ENCODE measurements at regions not wholly inside any gene's neighbourhood (a gene's known extent, or its start where the extent isn't known, plus 50 kb on each side); places are given as distances from the start of the nearest gene placed in this dataset.

DNA sequence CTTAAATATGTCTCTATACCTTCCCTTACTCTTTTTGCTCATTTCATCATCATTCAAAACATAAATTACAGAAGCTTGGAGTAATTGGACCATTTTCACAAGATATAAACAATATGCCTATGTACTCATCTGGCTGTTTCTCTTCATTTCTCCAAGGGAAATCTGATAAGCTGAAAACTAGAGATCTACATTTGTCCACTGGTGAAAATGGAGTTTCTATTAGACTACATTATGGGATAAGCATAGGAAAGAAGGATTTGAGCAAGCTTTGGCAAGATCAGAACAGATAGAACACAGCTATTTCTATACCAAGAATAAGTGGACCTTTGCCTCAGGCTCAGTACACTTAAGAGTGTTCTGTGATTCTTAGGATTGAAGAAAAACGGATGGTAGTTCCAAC lies 404.4 kb downstream of the GASK1B start:
- no peaks in the 10 kb centered on the region for H3K4me1 ChIP-seq (ENCODE audit: control insufficient read depth, insufficient read depth, low read length)
- no peak overlapping the region for H3K4me3 ChIP-seq (ENCODE audit: low read length in 2 of 2)
- H3K36me3 ChIP-seq (ENCODE audit: control insufficient read depth in 2 of 2, insufficient read depth in 2 of 2, low read length in 2 of 2) = no peaks in the 10 kb centered on the region
- H3K27me3 ChIP-seq (ENCODE audit: control insufficient read depth in 1 of 2, insufficient read depth in 2 of 2, low read length in 2 of 2) = no peaks in the 10 kb centered on the region
- H3K27ac ChIP-seq (ENCODE audit: low read length) = no peak overlapping the region
- no peaks in the 10 kb centered on the region for H3K9me3 ChIP-seq (ENCODE audit: control insufficient read depth in 2 of 2, low read length in 2 of 2)
- no peak overlapping the region for H3K9ac ChIP-seq (ENCODE audit: low read length in 2 of 2)

DNA sequence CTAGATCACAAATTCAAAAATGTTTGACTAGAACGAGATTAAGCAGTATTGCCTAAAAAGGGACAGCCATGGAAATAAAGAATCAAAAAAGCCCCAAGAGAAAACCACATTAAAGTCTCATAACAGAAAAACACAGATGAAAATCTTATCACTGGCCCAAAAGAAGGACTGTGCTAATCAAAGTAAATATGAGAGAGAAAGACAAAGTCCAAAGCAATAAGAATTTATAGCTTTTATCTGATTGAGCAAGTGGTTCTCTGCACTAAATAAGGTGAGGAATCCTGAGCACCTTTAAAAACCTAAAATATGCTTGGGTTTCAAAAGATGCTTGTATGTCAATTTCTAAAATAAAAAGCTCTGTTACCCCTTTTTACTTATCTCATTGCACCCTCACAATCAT lies 409.3 kb downstream of the GASK1B start:
- no peaks in the 10 kb centered on the region for H3K36me3 ChIP-seq (ENCODE audit: control insufficient read depth in 2 of 2, insufficient read depth in 2 of 2, low read length in 2 of 2)
- H3K9me3 ChIP-seq (ENCODE audit: control insufficient read depth in 2 of 2, low read length in 2 of 2) = no peaks in the 10 kb centered on the region
- H3K9ac ChIP-seq (ENCODE audit: low read length in 2 of 2) = no peak overlapping the region
- no peak overlapping the region for H3K27ac ChIP-seq (ENCODE audit: low read length)
- no peaks in the 10 kb centered on the region for H3K4me1 ChIP-seq (ENCODE audit: control insufficient read depth, insufficient read depth, low read length)
- no peak overlapping the region for H3K4me3 ChIP-seq (ENCODE audit: low read length in 2 of 2)
- no peaks in the 10 kb centered on the region for H3K27me3 ChIP-seq (ENCODE audit: control insufficient read depth in 1 of 2, insufficient read depth in 2 of 2, low read length in 2 of 2)

DNA sequence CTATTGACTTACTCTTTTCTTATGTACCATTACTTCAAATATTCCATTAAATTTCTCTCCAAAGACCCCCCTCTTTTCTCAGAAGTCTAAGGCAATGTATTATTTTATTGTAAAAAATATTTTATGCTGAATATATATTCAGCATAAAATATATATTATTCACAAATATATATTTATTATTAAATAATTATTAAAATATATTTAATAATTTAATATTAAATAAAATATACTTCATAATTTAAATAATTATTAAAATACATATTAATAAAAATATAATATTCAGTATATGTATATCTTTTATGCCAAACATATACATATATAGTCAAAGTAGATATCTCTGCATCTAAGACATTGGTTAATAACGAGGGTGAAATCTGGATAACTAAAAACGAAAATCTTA lies 418.4 kb downstream of the GASK1B start:
- no peaks in the 10 kb centered on the region for H3K9me3 ChIP-seq (ENCODE audit: control insufficient read depth in 2 of 2, low read length in 2 of 2)
- no peaks in the 10 kb centered on the region for H3K4me1 ChIP-seq (ENCODE audit: control insufficient read depth, insufficient read depth, low read length)
- H3K4me3 ChIP-seq (ENCODE audit: low read length in 2 of 2) = no peak overlapping the region
- H3K27me3 ChIP-seq (ENCODE audit: control insufficient read depth in 1 of 2, insufficient read depth in 2 of 2, low read length in 2 of 2) = no peaks in the 10 kb centered on the region
- H3K9ac ChIP-seq (ENCODE audit: low read length in 2 of 2) = no peak overlapping the region
- no peak overlapping the region for H3K27ac ChIP-seq (ENCODE audit: low read length)
- H3K36me3 ChIP-seq (ENCODE audit: control insufficient read depth in 2 of 2, insufficient read depth in 2 of 2, low read length in 2 of 2) = no peaks in the 10 kb centered on the region

DNA sequence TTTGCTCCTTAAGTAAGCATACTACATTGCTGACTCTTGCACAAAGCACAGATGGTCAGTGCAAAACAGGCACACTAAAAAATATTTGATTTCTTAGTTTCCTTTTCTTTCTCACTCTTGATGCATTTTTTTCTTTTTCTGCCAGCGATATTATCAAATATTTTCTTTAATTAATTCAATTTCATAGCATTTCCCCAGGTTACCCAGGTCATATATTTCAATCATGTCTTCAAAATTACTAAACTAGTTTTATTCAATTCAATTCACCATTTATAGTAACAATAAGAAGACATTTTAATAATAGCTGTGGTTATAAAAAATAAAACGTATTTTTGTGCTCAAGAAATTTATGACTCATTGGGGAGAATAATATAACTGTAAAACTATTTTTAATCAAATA lies 421.2 kb downstream of the GASK1B start:
- Histone ChIP-seq H3K27ac (ENCODE audit: low read length) (no peak overlapping the region), H3K4me1 (ENCODE audit: control insufficient read depth, insufficient read depth, low read length) (no peaks in the 10 kb centered on the region), H3K36me3 (ENCODE audit: control insufficient read depth in 2 of 2, insufficient read depth in 2 of 2, low read length in 2 of 2) (no peaks in the 10 kb centered on the region), H3K27me3 (ENCODE audit: control insufficient read depth in 1 of 2, insufficient read depth in 2 of 2, low read length in 2 of 2) (no peaks in the 10 kb centered on the region), H3K9me3 (ENCODE audit: control insufficient read depth in 2 of 2, low read length in 2 of 2) (no peaks in the 10 kb centered on the region), H3K9ac (ENCODE audit: low read length in 2 of 2) (no peak overlapping the region), H3K4me3 (ENCODE audit: low read length in 2 of 2) (no peak overlapping the region)

DNA sequence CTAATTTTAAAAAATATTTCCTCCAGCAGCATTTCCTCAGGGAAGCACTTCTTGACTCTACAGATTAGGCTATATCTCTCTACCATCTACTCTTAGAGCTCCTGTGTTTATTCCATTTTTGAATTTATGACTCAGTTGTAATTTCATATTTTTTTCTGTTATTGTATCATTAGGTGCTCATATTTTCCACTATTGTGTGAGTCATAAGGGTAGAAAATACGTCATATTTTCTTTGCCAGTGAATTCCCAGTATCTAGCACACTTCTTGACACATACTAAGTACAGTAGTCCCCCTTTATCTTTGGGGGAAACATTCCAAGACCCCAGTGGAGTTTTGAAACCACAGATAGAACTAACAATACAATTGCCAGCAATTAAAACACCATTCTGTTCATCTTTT lies 431.2 kb downstream of the GASK1B start:
- Histone ChIP-seq H3K36me3 (ENCODE audit: control insufficient read depth in 2 of 2, insufficient read depth in 2 of 2, low read length in 2 of 2) (no peaks in the 10 kb centered on the region), H3K9me3 (ENCODE audit: control insufficient read depth in 2 of 2, low read length in 2 of 2) (no peaks in the 10 kb centered on the region), H3K4me3 (ENCODE audit: low read length in 2 of 2) (no peak overlapping the region), H3K27ac (ENCODE audit: low read length) (no peak overlapping the region), H3K4me1 (ENCODE audit: control insufficient read depth, insufficient read depth, low read length) (no peaks in the 10 kb centered on the region), H3K27me3 (ENCODE audit: control insufficient read depth in 1 of 2, insufficient read depth in 2 of 2, low read length in 2 of 2) (no peaks in the 10 kb centered on the region), H3K9ac (ENCODE audit: low read length in 2 of 2) (no peak overlapping the region)

DNA sequence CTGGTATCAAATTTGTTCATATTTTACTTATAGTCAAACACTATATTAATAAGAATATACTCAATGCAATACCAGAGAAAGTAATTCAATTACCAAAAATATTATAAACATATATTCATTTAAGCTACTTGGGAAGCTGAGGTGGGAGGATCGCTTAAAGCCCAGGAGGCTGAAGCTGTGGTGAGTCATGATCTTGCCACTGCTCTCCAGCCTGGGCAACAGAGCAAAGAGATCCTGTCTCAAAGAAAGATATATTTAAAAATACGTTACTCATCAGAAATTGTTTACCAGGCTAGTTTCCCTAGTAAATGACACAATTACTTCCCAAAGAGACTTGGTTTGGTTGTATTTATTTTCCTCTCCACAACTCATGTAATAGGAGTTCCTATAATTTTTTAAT lies 433.6 kb downstream of the GASK1B start:
- Histone ChIP-seq H3K36me3 (ENCODE audit: control insufficient read depth in 2 of 2, insufficient read depth in 2 of 2, low read length in 2 of 2) (no peaks in the 10 kb centered on the region), H3K4me1 (ENCODE audit: control insufficient read depth, insufficient read depth, low read length) (no peaks in the 10 kb centered on the region), H3K27ac (ENCODE audit: low read length) (no peak overlapping the region), H3K4me3 (ENCODE audit: low read length in 2 of 2) (no peak overlapping the region), H3K9ac (ENCODE audit: low read length in 2 of 2) (no peak overlapping the region), H3K27me3 (ENCODE audit: control insufficient read depth in 1 of 2, insufficient read depth in 2 of 2, low read length in 2 of 2) (no peaks in the 10 kb centered on the region), H3K9me3 (ENCODE audit: control insufficient read depth in 2 of 2, low read length in 2 of 2) (no peaks in the 10 kb centered on the region)

DNA sequence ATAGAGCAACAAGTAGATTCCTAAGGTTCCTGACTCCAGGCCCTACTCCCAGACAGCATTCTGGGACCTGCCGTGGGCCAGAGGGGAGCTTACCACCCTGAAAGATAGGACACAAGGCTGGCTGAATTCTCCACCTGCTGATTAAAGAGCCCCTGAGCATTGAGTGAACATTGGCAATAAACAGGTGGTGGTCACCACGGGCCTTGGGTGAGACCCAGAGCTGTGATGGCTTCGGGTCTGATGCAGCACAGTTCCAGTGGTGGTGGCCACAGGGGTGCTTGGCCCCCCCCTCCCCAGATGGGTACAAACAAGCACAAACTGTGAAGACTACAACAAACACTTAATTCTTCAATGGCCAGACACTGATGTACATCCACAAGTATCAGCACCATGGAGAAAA lies 444.6 kb downstream of the GASK1B start:
- peaks cover 2 to 4% of the 10 kb centered on the region in 2 donors for H3K9me3 ChIP-seq (ENCODE audit: control insufficient read depth in 2 of 2, low read length in 2 of 2)
- H3K9ac ChIP-seq (ENCODE audit: low read length in 2 of 2) = no peak overlapping the region

DNA sequence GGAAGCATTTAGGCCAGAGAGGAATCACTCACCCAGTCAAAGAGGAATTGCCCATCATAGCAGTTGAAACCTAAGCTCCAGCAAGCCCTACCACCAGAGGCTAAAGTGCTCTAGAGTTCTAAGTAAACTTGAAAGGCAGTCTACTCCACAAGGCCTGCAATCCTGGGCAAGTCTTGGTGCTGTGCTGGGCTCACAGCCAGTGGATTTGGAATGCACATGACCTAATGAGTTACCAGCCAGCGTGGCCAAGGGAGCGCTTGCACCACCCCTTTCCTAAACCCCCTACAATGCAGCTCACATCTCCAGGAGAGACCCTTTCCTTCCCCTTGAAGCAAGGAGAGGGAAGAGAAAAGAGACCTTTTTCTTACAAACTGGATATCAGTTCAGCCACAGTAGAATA lies 445.7 kb downstream of the GASK1B start:
- H3K4me1 ChIP-seq (ENCODE audit: control insufficient read depth, insufficient read depth, low read length) = no peaks in the 10 kb centered on the region
- no peak overlapping the region for H3K4me3 ChIP-seq (ENCODE audit: low read length in 2 of 2)
- H3K27ac ChIP-seq (ENCODE audit: low read length) = no peak overlapping the region
- H3K36me3 ChIP-seq (ENCODE audit: control insufficient read depth in 2 of 2, insufficient read depth in 2 of 2, low read length in 2 of 2) = no peaks in the 10 kb centered on the region
- H3K9ac ChIP-seq (ENCODE audit: low read length in 2 of 2) = no peak overlapping the region
- peaks cover 2 to 4% of the 10 kb centered on the region in 2 donors for H3K9me3 ChIP-seq (ENCODE audit: control insufficient read depth in 2 of 2, low read length in 2 of 2)
- no peaks in the 10 kb centered on the region for H3K27me3 ChIP-seq (ENCODE audit: control insufficient read depth in 1 of 2, insufficient read depth in 2 of 2, low read length in 2 of 2)

More for the DNA sequence above, 444.6 kb downstream of the GASK1B start:
- no peaks in the 10 kb centered on the region for H3K27me3 ChIP-seq (ENCODE audit: control insufficient read depth in 1 of 2, insufficient read depth in 2 of 2, low read length in 2 of 2)
- no peaks in the 10 kb centered on the region for H3K4me1 ChIP-seq (ENCODE audit: control insufficient read depth, insufficient read depth, low read length)
- no peak overlapping the region for H3K27ac ChIP-seq (ENCODE audit: low read length)
- H3K36me3 ChIP-seq (ENCODE audit: control insufficient read depth in 2 of 2, insufficient read depth in 2 of 2, low read length in 2 of 2) = no peaks in the 10 kb centered on the region
- no peak overlapping the region for H3K4me3 ChIP-seq (ENCODE audit: low read length in 2 of 2)

DNA sequence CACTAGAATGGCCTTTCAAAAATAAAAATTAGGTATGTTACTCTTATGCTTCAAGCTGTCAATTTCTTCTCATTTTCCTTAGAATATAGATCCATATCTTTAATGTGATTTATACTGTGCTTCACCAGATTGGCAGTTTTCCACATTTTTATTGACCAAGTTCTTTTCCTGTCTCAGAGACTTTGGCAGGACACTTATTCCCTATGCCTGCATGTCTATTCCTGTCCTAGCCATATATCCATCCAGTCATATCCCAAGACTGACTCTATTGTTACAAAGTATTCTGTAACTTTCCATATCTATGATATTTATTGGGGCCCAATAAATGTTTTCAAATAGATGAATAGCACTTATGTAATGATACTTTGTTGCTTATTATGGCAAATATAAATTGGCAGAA lies 450.7 kb downstream of the GASK1B start:
- Histone ChIP-seq H3K4me1 (ENCODE audit: control insufficient read depth, insufficient read depth, low read length) (no peaks in the 10 kb centered on the region), H3K36me3 (ENCODE audit: control insufficient read depth in 2 of 2, insufficient read depth in 2 of 2, low read length in 2 of 2) (no peaks in the 10 kb centered on the region), H3K27me3 (ENCODE audit: control insufficient read depth in 1 of 2, insufficient read depth in 2 of 2, low read length in 2 of 2) (no peaks in the 10 kb centered on the region), H3K27ac (ENCODE audit: low read length) (no peak overlapping the region), H3K9me3 (ENCODE audit: control insufficient read depth in 2 of 2, low read length in 2 of 2) (no peaks in the 10 kb centered on the region), H3K4me3 (ENCODE audit: low read length in 2 of 2) (no peak overlapping the region), H3K9ac (ENCODE audit: low read length in 2 of 2) (no peak overlapping the region)

DNA sequence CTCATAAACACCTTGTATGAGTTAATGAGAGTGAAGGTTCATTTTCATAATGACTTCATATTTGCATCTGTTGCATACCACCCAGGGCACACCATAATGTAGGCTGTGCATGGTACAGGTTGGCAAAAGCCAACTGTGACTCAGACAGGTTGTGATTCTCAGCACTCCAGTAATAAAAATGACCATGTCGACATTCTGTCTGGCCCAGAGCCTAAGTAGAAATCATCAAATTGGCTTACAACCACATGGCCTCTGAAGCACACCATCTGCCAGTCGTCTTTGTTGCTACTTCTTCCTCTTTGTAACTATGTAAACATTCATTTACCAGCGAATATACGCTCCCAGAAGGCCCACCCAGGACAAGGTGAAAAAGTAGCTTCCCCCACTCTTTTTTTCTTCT lies 459.5 kb downstream of the GASK1B start:
- Histone ChIP-seq H3K4me3 (ENCODE audit: low read length in 2 of 2) (no peak overlapping the region), H3K27ac (ENCODE audit: low read length) (no peak overlapping the region), H3K9me3 (ENCODE audit: control insufficient read depth in 2 of 2, low read length in 2 of 2) (no peaks in the 10 kb centered on the region)

DNA sequence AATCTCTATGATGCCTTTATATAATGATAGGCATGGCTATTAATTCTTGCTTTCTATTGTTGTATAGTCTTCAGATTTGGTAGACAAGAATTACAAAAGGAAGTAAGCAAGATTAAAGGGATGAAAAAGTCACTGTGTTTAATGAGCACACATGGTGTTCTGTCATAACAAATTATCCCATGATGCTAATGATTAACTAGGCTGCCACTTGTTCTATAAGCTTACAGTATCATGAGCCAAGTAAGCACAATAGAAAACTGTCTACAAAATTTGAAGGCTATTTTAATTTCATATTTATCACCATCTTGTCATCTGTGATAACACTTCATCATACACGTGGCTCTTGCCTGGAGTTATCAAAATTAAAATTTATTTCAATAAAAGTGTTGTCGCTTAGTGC lies 466.7 kb downstream of the GASK1B start:
- Histone ChIP-seq H3K9ac (ENCODE audit: low read length in 2 of 2) (no peak overlapping the region), H3K4me1 (ENCODE audit: control insufficient read depth, insufficient read depth, low read length) (no peaks in the 10 kb centered on the region), H3K36me3 (ENCODE audit: control insufficient read depth in 2 of 2, insufficient read depth in 2 of 2, low read length in 2 of 2) (no peaks in the 10 kb centered on the region), H3K27ac (ENCODE audit: low read length) (no peak overlapping the region), H3K9me3 (ENCODE audit: control insufficient read depth in 2 of 2, low read length in 2 of 2) (no peaks in the 10 kb centered on the region), H3K4me3 (ENCODE audit: low read length in 2 of 2) (no peak overlapping the region), H3K27me3 (ENCODE audit: control insufficient read depth in 1 of 2, insufficient read depth in 2 of 2, low read length in 2 of 2) (no peaks in the 10 kb centered on the region)

More for the DNA sequence above, 459.5 kb downstream of the GASK1B start:
- Histone ChIP-seq H3K4me1 (ENCODE audit: control insufficient read depth, insufficient read depth, low read length) (no peaks in the 10 kb centered on the region), H3K36me3 (ENCODE audit: control insufficient read depth in 2 of 2, insufficient read depth in 2 of 2, low read length in 2 of 2) (no peaks in the 10 kb centered on the region), H3K27me3 (ENCODE audit: control insufficient read depth in 1 of 2, insufficient read depth in 2 of 2, low read length in 2 of 2) (no peaks in the 10 kb centered on the region), H3K9ac (ENCODE audit: low read length in 2 of 2) (no peak overlapping the region)

DNA sequence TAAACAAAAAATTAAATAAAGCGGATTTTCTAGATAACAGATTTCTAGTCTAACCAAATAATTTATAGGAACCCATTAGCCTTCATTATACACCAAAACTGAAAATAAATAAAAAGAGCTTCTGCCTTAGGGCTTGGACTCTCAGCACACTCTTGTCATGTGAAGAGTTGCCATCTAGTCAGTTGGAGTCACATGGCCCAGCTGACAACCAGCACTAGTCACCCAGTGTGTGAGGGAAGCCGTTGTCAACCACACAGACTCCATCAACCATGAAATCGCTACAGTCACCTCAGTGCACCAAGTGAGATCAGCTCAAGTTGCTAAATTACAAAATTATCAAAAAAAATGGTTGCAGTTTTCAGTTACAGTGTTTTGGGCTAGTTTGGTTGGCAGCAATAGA lies 470.0 kb downstream of the GASK1B start:
- no peaks in the 10 kb centered on the region for H3K36me3 ChIP-seq (ENCODE audit: control insufficient read depth in 2 of 2, insufficient read depth in 2 of 2, low read length in 2 of 2)
- H3K4me3 ChIP-seq (ENCODE audit: low read length in 2 of 2) = no peak overlapping the region
- H3K27me3 ChIP-seq (ENCODE audit: control insufficient read depth in 1 of 2, insufficient read depth in 2 of 2, low read length in 2 of 2) = no peaks in the 10 kb centered on the region
- no peak overlapping the region for H3K27ac ChIP-seq (ENCODE audit: low read length)
- no peaks in the 10 kb centered on the region for H3K4me1 ChIP-seq (ENCODE audit: control insufficient read depth, insufficient read depth, low read length)
- no peak overlapping the region for H3K9ac ChIP-seq (ENCODE audit: low read length in 2 of 2)
- H3K9me3 ChIP-seq (ENCODE audit: control insufficient read depth in 2 of 2, low read length in 2 of 2) = no peaks in the 10 kb centered on the region
